Heart left ventricle (tissue), 16 donors: ENCODE measurements at regions not wholly inside any gene's neighbourhood (a gene's known extent, or its start where the extent isn't known, plus 50 kb on each side); places are given as distances from the start of the nearest gene placed in this dataset.

ENCODE experiments used
- ATAC-seq, 4 donors: fragments of 200-7000 bp; cut with Tn5 transposase; one replicate each; pipeline ENCODE4 v1.9.1; 2020 to 2022; ENCODE audit warnings: moderate library complexity in 4 of 4, mild to moderate bottlenecking in 3 of 4, moderate number of reproducible peaks in 1 of 4
- DNase-seq, 5 donors: peaks; one replicate each; pipeline ENCODE4 v3.0.0-alpha.2; 2020
- H3K27ac ChIP-seq, 12 donors: fragments of 200-600 bp; sonication (generic) in 4 of 12; one replicate each; pipeline versions ENCODE4 v1.5.0 to v1.8.0; 2016 to 2022; ENCODE audit warnings: mild to moderate bottlenecking in 2 of 12
- H3K27me3 ChIP-seq, 9 donors: fragments of 200-600 bp; sonication (generic) in 2 of 9; one replicate each; pipeline versions ENCODE4 v1.5.1 to v1.8.0; 2016 to 2022; ENCODE audit warnings: mild to moderate bottlenecking in 3 of 9
- H3K36me3 ChIP-seq, 9 donors: fragments of 200-600 bp; sonication (generic) in 2 of 9; one replicate each; pipeline versions ENCODE4 v1.5.0 to v1.8.0; 2018 to 2022; ENCODE audit warnings: mild to moderate bottlenecking in 2 of 9
- H3K4me1 ChIP-seq, 12 donors: fragments of 200-600 bp; sonication (generic) in 4 of 12; one replicate each; pipeline versions ENCODE4 v1.5.0 to v1.8.0; 2016 to 2022; ENCODE audit warnings: mild to moderate bottlenecking in 3 of 12
- H3K4me3 ChIP-seq, 12 donors: fragments of 200-600 bp; sonication (generic) in 4 of 12; one replicate each; pipeline versions ENCODE4 v1.5.0 to v1.8.0; 2017 to 2022; ENCODE audit warnings: mild to moderate bottlenecking in 9 of 12, moderate library complexity in 4 of 12
- H3K9me3 ChIP-seq, 12 donors: fragments of 200-600 bp; sonication (generic) in 4 of 12; one replicate each; pipeline versions ENCODE4 v1.5.0 to v1.8.0; 2016 to 2022; ENCODE audit warnings: mild to moderate bottlenecking in 1 of 12
- POLR2A ChIP-seq, 2 donors: fragments of 450-650 bp; IDR thresholded peaks; one replicate each; pipeline ENCODE4 v1.6.1; 2017; ENCODE audit warnings: antibody characterized with exemption in 2 of 2, mild to moderate bottlenecking in 2 of 2, moderate library complexity in 2 of 2
- WGBS, 4 donors: extraction: QIAGEN DNeasy Blood & Tissue Kit in 2 of 4; methylation state at CpG; one replicate each; pipeline versions ENCODE4 v1.1.5 to v1.1.7; 2013 to 2018; 5-methylcytosine and 5-hydroxymethylcytosine counted together
- intact Hi-C, 10 donors: fragments of 100-400 bp; cut with DNase I; formaldehyde crosslinking; loops; one replicate each; pipeline versions ENCODE4 v1.11.1 to v1.14.2; 2022
- TF ChIP-seq, protein P1 (sequence below), 12 donors: fragments of 200-600 bp; sonication (generic) in 4 of 12; IDR thresholded peaks; one replicate each; pipeline versions ENCODE4 v1.5.0 to v1.8.0; 2018 to 2022; ENCODE audit warnings: antibody characterized with exemption in 12 of 12, mild to moderate bottlenecking in 5 of 12
- donor health status: ischemic (EF 13 %, LVEDD 7.1; RV severe dilation, severe dysfunction).
- donor health status: healthy with polysubstance abuse.
- donor health status: DM: no; HTN: yes; CAD: no.
- donor health status: DM: no; HTN: no; CAD: no.
- donor health status: ischemic (EF 25% LVEDD 6.9; RV normal size, moderate dysfunction).
- donor health status: ischemic (EF 25% LVEDD 5.7; RV mildly dilated, moderate dysfunction).
- donor health status: healthy.
- donor health status: DM: yes; HTN: yes; CAD: no.
- donor health status: ischemic (EF 35%, LVEDD 5.7; RV mildly dilated, moderate dysfunction).
- donor health status: nonischemic (EF 11% LVEDD 7.7; RV severe dilation, severe dysfunction).
- donor health status: DM: yes; HTN: yes; CAD: no.
- donor health status: PGD.
- donor health status: ischemic (EF 29% LVEDD 5.4; RV normal size, mild dysfunction).
- donor health status: nonischemic (EF 23%, LVEDD 6.1; RV moderate dilation, normal function).

GRCh38 chr13:80510686-80511085 lies 169.8 kb upstream of the SPRY2 start:
- H3K27ac ChIP-seq: no peak overlapping the region
- no peaks in the 10 kb centered on the region for H3K27me3 ChIP-seq
- intact Hi-C loops: no loop called here
- ATAC-seq (no peak), DNase-seq (no peak)
- TF ChIP-seq, protein P1, sequence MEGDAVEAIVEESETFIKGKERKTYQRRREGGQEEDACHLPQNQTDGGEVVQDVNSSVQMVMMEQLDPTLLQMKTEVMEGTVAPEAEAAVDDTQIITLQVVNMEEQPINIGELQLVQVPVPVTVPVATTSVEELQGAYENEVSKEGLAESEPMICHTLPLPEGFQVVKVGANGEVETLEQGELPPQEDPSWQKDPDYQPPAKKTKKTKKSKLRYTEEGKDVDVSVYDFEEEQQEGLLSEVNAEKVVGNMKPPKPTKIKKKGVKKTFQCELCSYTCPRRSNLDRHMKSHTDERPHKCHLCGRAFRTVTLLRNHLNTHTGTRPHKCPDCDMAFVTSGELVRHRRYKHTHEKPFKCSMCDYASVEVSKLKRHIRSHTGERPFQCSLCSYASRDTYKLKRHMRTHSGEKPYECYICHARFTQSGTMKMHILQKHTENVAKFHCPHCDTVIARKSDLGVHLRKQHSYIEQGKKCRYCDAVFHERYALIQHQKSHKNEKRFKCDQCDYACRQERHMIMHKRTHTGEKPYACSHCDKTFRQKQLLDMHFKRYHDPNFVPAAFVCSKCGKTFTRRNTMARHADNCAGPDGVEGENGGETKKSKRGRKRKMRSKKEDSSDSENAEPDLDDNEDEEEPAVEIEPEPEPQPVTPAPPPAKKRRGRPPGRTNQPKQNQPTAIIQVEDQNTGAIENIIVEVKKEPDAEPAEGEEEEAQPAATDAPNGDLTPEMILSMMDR (IDR thresholded peaks at IDR 0.05): no peak
- no peak for TF ChIP-seq POLR2A (IDR thresholded peaks at IDR 0.05)
- no peaks in the 10 kb centered on the region for H3K36me3 ChIP-seq
- no peak overlapping the region for H3K4me3 ChIP-seq
- peaks cover 0 to 9% (median 0%) of the 10 kb centered on the region in 12 donors for H3K4me1 ChIP-seq
- H3K9me3 ChIP-seq: peaks cover 0 to 21% (median 9%) of the 10 kb centered on the region in 12 donors
- 76 to 78% (median 77%) methylated on average over 2 of the region's 2 CpGs for WGBS, 4 donors

GRCh38 chr13:80509264-80509663 lies 168.3 kb upstream of the SPRY2 start:
- ATAC-seq: no peak
- WGBS, 4 donors: 92 to 95% (median 94%) methylated on average over 5 of the region's 5 CpGs

GRCh38 chr13:80508031-80508430 lies 167.1 kb upstream of the SPRY2 start:
- no peak overlapping the region for H3K4me3 ChIP-seq
- no peaks in the 10 kb centered on the region for H3K27me3 ChIP-seq
- H3K9me3 ChIP-seq: peaks cover 0 to 27% (median 12%) of the 10 kb centered on the region in 12 donors
- DNase-seq (no peak), ATAC-seq (no peak)
- intact Hi-C loops: no loop called here
- H3K36me3 ChIP-seq: no peaks in the 10 kb centered on the region
- TF ChIP-seq, protein P1 (IDR thresholded peaks at IDR 0.05): no peak
- no peak for TF ChIP-seq POLR2A (IDR thresholded peaks at IDR 0.05)
- H3K4me1 ChIP-seq: peaks cover 0 to 24% (median 0%) of the 10 kb centered on the region in 12 donors
- 71 to 80% (median 74%) methylated on average over 1 of the region's 1 CpG for WGBS, 4 donors
- peak overlapping the region in 1 of 12 donors; percentile 8 for H3K27ac ChIP-seq

More at GRCh38 chr13:80509264-80509663, 168.3 kb upstream of the SPRY2 start:
- no peaks in the 10 kb centered on the region for H3K36me3 ChIP-seq
- DNase-seq: no peak
- TF ChIP-seq POLR2A (IDR thresholded peaks at IDR 0.05): no peak
- TF ChIP-seq, protein P1 (IDR thresholded peaks at IDR 0.05): no peak
- no peak overlapping the region for H3K27ac ChIP-seq
- no peaks in the 10 kb centered on the region for H3K27me3 ChIP-seq
- H3K9me3 ChIP-seq: peaks cover 0 to 27% (median 12%) of the 10 kb centered on the region in 12 donors
- H3K4me3 ChIP-seq: no peak overlapping the region
- intact Hi-C loops: no loop called here
- H3K4me1 ChIP-seq: peaks cover 0 to 13% (median 0%) of the 10 kb centered on the region in 12 donors

DNA sequence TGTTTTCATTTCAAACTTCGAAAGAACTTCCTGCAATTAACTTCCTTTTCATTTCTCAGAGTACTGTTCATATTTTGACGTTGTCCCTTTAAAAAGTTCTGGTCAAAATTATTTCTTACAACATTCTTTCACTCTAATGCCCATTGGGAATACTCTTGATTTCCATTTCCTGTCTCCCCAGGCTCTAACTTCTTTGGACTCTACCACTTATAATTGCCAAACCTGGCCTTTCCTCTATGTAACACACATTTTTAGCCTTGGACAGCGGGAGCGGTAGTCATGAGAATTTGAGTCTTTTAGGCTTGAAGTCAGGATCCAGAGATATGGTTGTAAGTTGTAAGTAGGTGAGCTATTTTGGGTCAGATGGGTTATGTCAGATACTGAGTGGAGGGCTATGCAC lies 163.5 kb upstream of the SPRY2 start:
- Histone ChIP-seq H3K36me3 (no peaks in the 10 kb centered on the region), H3K4me1 (peaks cover 0 to 30% (median 0%) of the 10 kb centered on the region in 12 donors), H3K4me3 (no peak overlapping the region), H3K9me3 (peaks cover 0 to 27% (median 12%) of the 10 kb centered on the region in 12 donors), H3K27me3 (no peaks in the 10 kb centered on the region), H3K27ac (peak overlapping the region in 10 of 12 donors; percentile 5 to 77 (median 56))
- TF ChIP-seq, protein P1 (IDR thresholded peaks at IDR 0.05): no peak
- TF ChIP-seq POLR2A (IDR thresholded peaks at IDR 0.05): no peak
- DNase-seq: peak in 2 of 5 donors; percentile 12 to 26
- intact Hi-C loops: no loop called here
- ATAC-seq: peak; percentile 44 to 88 (median 86)
- WGBS, 4 donors: 31 to 49% (median 38%) methylated on average over 4 of the region's 4 CpGs
